CD4-positive, alpha-beta T cell treated with Interleukin-12 subunit alpha and Interleukin-12 subunit beta, for 1 hour (primary cell): ENCODE measurements at regions not wholly inside any gene's neighbourhood (a gene's known extent, or its start where the extent isn't known, plus 50 kb on each side); places are given as distances from the start of the nearest gene placed in this dataset.

Source experiments
- DNase-seq: peaks from one replicate; pipeline ENCODE4 v3.0.0-alpha.2; 2020

DNA sequence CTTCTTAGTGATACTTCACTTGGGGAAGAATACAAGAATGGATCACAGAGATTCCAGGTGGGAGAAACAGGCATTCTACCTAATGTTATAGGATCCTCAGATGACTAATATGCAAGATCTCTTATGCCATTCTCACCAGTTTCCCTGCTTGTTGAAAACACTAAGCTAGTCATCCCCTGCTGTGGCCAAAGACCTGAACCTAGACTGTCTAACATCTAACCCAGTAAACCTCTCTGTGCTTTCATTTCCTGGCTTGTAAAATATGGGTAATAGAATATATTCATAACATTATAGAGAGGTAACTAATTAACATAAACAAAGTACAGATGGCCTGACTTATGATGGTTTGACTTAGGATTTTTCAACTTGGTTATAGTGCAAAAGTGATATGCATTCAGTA is 776.3 kb downstream of the TUSC7 start:
- no peak for DNase-seq

DNA sequence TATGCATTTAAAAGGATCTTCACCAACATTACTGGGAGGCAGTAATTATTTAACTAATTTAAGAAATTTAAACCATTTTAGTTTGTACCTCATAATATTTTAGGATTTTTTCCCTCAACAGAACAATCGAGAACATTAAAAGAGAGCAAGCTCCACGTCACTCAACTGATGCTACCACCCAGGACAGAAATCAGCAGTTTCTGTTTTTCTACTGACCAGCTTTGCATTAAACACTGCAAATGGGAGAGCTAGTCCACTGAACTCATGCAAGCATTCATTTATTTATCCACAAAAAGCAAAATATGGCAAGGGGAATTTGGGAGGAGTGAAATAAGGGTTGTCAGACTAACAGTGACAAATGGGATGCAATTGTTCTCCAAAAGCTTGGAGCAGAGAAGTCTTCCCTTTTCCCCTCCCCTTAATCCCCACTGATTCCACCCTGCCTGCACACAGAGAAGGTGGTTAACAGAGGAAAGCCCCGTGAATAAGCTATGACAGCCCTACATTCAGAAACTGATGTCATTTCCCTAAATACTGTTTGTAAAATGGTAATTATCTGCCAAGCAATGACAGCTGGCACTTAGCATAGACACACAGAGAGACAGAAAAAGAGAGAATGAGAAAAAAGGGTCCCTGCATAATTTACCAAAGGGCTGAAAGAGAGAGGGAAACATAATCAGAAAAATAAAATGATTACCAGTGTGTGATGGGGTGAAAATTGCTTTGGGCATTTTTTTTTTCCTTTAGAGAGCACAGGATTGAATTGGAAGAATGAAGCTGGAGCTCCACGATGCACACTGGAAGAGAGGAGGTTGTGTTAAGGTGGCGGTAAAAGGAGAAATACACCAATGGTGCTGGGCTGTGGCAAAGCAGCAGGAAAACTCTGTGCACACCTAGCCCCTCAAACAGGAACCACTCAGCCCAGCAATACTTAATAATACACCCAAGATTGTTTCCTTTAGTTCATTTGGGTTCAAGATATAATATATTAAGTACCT is 777.4 kb downstream of the TUSC7 start:
- no peak for DNase-seq

DNA sequence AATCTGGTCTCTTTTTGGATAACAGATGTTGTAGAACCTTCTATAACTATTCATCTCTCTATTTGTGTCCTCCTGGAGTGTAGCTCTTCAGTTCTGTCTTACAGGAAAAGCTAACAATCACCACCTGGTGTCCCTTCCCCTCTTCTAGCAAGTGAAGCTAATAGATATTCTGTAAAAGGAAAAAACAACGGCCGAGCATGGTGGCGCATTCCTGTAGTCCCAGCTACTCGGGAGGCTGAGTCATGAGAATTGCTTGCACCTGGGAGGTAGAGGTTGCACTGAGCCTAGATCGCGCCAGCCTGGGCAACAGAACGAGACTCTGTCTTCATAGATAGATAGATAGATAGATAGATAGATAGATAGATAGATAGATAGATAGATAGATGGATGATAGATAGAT is 779.4 kb downstream of the TUSC7 start:
- no peak for DNase-seq

DNA sequence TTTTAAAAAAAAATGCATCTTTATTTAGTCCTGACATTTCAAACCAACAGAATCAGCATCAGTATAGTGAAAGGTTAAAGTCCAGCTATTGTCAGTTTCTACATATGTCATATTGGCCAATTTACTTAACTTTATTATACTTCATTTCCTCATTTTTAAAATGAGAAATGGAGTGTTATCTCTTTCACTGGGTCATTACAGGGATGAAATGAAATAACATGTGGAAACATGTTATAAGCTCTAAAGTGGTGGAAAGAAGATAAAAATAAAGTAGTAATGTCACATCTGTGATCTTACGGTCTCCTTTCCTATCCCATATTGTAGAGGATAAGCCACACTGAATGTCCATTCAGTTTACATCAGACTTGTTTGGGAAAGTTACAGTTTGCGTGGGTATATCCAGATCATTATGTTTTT is 780.1 kb downstream of the TUSC7 start:
- no peak for DNase-seq

DNA sequence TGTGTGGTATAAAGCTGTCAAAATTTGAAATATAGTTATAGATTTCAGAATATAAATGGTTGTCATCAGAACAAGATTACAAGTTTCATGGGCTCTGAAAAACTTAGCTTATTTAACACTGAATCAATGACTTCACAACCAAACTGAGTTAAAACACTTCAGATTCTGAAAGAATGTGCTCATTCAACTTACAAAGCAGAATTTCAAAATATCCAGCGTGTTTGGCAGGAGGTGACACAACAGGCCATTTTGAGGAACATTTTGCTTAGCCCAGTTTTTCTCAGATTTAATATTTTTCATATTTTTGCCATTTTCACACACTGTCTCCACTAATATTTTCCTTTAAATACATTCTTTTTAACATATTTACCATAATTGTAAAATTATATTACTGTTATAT is 781.1 kb downstream of the TUSC7 start:
- DNase-seq: no peak

DNA sequence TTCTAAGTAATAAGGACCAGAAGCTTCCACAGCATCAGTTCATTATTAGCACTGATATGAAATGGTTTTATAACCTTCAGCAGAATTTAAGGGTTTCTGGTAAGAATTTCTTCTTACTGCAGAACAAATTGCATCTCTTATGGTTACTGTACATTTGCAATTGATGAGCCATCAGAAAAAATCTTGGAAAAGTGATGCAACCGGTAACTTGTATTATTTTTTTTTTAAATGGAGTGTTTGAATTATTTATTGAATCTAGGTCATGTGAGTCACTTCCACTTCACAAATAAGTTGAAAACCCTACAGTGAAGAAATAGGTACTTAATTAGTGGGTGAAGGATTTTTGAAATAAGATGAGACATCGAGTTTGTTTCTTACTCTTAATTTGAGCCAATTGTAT is 786.0 kb downstream of the TUSC7 start:
- no peak for DNase-seq

DNA sequence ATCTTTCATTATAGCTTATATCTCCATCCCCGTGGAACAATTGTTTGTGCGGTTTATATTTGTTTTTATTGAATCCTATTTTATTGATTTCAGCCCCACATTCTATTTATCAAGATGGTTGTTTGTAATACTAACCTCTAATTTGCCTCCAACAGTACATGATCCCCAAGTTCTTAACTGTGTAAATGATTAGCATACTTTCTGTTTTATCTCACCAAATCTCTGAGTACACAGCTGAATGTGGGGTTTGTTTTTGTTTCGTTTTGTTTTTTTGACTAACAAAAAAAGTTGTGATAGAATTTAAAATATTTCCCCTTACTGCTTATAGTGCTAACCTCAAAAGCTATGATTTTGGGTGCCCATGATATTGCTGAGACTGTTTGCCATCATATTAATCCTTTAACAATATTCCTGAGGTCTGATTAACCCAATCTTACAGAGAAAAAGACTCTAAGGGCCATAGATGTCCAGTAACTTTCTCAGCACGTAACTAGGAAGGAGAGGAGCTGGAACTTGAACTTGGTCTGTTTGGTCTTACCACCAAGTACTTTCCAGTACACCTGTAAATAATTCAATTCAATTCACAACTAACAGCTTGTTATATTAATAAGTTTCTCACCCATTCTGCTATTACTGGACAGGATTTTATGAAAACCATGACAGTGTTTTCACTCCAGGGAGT is 789.8 kb downstream of the TUSC7 start:
- no peak for DNase-seq

DNA sequence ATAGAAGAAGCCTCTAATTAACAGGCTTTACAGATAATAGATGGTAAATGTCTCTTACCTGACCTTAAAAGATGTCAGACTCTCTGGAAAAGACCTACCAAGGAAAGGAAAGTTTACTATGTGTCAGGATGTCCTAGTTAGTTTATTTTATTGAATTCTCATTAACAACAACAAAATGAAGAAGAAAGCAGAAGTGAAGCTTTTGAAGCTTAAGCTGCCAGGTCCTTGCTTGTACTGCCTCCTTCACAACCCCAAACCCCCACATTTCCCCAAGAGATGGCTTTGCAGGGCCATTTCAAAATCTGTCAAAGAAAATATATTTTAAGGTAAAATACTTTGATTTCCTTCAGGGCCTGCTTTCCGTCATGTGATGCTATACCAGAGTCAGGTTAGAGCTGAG is 798.4 kb downstream of the TUSC7 start:
- no peak for DNase-seq

DNA sequence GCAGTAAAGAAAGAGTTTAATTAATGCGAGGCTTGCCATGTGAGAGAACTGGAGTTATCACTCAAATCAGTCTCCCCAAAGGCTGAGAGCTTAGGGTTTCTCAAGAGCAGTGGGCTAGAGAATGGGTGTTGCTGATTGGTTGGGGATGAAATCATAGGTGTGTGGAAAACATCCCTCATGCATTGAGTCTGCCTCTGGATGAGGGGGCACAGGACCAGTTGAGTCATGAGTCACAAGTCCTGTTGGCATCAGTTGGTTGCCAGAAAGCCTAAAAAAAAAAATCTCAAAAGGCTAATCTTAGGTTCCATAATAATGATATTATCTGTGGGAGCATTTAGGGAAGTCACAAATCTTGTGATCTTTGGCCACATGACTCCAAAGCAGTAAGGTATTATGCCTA is 800.3 kb downstream of the TUSC7 start:
- DNase-seq: no peak

DNA sequence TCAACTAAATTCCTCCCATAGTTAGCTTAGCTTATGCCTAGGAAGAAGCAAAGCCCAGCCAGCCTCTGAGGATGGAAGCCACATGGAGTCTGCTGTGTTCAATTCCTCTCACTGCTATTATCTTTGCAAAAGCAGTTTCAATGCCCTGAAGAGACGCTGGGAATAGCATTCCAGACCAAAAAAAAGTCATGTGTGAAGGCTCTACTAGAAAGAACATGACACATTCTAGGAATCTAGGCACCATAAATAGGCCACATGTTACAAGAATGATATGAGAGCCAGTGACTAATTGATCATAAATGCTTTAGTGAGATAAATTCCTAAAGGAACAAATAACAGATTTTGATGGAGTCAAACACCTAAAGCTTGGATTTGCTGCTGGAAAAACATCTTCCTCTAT is 800.8 kb downstream of the TUSC7 start:
- no peak for DNase-seq

DNA sequence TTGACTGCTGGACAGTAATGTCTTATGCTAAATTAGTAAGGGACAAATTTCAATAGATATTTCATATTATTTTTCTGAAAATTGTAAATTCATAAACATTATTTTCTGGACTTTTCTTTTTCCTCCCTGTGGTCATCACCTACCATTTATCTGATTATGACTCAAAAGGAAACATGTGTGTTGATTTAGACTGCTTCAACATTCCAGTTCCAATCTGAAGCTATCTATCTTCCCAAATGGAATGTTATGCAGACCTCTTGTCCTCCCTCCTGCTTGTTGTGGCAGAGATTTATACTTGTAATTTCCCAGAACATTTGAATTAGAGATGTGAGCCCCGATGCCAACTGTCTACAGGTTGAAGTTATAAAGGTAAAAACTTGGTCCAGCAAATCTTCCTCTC is 803.4 kb downstream of the TUSC7 start:
- DNase-seq: no peak

DNA sequence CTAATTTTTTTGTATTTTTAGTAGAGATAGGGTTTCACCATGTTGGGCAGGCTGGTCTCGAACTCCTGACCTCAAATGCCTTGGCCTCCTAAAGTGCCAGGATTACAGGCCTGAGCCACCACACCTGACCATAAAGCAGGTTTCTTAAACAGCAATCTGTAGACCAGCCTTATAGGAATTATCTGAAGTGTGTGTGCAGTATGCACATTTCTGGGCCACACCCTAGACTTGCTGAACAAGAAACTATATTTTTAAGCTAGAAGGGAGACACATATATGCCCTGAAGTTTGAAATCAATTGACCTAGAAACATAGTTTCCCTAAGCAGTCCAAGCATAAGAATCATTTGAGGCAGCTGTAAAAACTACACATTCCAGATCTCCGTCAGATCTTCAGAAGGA is 805.7 kb downstream of the TUSC7 start:
- no peak for DNase-seq

DNA sequence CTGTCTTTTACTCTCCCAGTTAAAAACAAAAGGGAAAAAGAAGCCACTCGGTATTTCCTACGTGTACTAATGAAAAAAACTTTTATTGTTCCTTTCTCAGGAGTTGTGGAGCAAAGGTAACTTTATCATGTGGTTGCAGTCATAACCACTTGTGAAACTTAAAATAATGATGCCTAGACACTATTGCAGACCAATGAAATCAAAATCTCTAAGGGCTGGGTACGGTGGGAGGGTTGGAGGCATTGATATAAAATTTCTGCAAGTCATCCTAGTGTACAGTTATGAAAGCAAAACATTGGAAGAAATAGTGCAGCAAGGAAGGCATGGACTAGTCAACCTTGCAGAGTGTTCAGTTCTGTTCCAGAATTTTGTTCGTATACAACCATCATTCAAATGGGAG is 808.8 kb downstream of the TUSC7 start:
- no peak for DNase-seq

DNA sequence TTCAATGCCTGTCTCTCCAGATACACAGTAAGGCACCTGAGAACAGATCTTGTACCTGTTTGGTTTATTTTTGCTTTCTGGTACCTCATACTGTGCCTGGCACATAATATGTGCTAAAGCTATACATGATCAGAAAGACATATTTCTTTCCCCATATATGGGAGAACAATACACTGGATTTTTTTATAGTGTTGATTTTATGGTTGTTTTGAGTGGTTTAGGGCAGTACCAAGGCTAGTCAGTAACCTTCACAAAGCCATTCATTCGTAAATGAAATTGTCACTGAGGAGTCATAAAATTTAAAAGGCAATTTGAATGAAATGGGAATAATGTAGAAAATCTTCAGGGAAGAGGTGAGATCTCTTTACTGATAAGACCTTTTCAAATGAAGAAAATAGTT is 810.2 kb downstream of the TUSC7 start:
- no peak for DNase-seq

DNA sequence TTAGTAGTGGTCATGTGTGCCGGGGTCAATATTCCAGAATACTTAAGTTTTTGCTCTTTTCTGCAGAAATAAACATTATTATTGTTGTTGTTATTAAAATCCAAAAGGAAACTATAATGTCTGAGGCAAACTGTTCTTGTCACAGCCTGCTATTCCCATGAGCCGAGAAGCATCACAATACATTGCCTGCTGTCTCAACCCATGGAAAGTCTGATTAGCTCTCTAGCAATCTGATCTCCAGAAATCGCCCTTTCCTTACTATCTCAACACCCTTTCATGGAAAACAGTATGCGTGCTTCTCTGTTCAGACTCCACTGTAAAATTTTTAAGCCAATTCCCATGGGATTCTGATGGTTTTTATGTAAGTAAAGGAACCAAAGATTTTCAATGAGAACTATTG is 811.0 kb downstream of the TUSC7 start:
- no peak for DNase-seq

DNA sequence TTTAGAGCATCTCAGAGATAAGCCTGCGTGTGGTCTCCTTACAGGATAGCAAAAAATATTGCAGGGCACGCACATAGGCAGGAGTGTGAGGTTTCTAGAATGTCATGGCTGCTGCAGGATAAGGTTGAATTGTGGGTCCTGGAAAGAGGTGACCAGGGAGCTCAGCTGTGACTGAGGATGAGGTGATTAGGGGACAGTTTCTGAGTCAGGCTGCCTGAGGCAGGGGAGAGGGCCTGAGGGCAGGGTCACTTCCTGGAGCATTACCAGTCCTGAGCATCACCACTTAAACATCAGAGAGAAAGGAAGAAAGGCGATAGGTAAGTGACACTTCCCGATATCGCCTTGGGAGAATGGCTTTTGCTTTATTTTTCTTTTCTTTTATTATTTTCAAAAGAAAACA is 813.8 kb downstream of the TUSC7 start:
- DNase-seq: no peak

DNA sequence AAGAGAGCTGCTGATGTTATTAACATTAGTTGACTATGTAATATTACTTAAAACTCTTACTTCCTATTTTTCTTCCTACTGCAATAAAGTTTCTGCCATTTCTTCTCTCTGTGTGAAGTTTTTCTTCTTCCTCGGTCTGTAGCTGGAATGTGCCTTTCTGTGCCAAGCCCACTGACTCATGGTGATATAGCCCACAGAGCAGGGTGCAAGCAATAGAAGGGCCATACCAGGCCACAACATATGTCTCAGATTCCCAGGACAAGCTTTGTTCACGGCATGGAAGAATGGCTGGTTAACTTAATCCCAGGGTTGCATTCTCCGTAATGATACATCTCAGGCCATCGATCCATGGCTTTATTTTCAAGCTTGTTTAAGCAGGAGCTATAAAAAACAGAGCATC is 815.3 kb downstream of the TUSC7 start:
- DNase-seq: no peak

DNA sequence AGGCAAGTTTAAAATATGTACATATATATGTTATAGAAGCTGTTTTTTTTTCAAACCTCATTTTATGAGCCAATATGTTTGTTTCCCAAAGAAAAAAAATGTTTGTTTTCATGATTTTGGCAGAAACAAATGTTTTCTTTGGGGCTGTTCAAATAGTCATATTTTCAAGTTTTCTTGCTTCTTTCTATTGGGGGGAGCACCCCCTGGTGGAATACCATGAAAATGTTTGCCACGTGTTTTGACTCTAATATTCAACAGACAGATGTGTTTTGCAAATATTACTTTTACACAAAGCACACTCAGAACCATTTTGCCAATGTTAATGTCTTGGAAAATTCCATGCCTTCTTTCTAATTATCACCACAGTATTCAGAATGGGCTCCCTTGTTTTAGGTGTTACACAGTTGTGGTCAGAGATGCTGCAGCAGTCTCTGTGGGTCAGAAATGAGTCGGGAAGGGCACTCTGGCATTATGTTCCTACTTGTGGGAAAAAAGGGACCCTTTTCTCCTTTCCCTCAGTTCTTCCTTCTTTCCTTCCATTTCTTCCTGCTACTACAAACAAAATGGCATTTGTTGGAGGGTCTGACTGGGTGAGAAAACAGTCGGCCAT is 817.0 kb downstream of the TUSC7 start:
- DNase-seq: no peak

DNA sequence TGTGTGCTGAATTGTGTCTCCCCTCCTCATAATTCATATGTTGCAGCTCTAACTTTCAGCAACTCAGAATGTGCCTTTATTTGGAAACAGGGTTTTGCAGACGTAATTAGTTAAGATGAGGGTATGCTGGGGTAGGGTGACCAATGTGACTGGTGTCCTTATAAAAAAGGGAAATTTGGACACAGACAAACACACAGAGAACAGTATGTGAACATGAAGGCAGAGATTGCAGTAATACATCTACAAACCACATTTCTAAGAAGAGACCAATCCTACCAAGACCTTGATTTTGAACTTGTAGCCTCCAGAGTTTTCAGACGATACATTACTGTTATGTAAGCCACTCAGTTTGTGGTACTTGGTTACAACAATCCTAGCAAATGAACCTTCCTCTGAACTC is 817.8 kb downstream of the TUSC7 start:
- no peak for DNase-seq

DNA sequence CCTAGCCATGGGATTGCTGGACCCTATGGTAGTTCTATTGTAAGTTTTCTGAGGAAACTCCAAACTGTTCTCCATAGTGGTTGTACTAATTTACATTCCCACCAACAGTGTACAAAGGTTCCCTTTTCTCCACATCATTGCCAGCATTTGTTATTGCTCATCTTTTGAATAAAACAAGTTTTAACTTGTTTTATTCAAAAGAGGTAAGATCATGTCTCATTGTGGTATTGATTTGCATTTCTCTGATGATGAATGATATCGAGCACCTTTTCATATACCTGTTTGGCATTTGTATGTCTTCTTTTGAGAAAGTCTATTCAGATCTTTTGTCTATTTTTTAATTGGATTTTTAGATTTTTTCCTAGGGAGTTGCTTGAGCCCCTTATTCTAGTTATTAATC is 819.1 kb downstream of the TUSC7 start:
- DNase-seq: no peak

DNA sequence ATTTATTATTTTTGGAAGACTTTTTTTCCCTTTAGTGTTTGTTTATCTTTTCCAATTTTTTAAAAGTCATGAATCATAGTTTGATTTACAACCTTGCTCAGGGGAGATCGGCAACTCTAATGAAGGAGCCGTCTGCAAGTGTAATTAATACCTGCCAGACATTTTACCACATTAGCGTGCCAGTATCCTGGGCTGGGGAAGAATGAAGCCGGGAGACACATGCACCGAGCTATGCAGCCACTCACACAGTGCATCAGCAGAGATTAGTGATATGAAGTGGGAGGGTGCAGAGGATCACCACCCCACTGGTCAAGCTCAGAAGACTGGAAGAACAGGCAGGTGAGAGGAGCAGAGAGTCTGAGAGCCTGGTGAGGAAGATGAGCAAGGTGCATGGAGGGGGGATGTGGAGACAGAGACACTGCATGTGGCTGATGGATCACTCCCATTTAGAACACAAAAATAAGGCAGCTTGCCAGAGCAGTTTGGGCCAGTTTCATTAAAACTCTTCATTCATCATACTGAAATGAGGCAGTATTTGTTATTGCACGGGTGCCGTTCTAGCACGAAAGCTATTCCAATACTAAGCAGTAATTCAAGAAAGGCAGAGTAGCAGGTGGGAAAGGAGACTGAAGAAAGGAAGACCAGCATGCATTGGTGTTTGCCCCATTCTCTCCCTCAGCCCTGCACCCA is 821.6 kb downstream of the TUSC7 start:
- no peak for DNase-seq

DNA sequence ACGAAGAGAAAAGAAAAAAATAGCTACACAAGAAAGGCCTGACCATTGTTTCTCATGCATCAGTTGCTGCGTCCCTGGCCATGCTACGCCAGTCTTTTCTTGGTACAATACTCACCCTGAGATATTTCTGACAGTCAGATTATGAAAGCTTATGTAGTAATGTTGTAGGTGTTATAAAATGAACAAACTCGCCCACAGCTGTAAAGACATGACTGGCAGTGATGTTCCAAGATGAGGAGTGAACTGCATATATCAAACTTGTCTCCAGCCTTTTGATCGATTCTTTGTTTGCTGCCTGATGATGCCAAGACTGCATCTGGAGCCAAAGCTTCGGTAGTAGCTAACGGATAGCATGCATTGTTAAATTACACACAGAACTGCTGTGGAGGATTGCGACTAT is 822.7 kb downstream of the TUSC7 start:
- no peak for DNase-seq

DNA sequence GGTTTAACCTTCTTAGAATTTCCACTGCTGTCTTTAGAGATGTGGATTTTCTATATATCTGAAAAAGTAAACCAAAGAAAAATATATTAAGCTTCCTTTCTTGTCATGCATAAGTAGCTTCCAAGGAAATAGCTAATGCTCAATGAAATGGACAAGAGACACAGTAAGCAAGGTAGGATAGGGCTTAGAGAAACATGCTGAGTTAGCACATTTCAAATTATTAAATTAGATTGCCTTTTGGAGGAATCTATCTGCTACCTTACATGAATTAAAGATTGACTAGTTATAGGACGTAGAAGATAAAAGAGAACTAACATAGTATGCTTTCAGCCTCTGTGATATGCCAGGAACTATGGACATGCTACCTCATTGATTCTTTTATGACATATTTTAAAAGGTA is 824.6 kb downstream of the TUSC7 start:
- DNase-seq: no peak
